CD4-positive, alpha-beta T cell (primary cell): ENCODE measurements at regions not wholly inside any gene's neighbourhood (a gene's known extent, or its start where the extent isn't known, plus 50 kb on each side); places are given as distances from the start of the nearest gene placed in this dataset.
"Not testable (repeated sequence)": the region's sequence is repeated elsewhere in the genome, so short reads cannot be mapped to it uniquely, and the experiment has no call there.

Source experiments
- ATAC-seq: fragments of 200-7000 bp; cut with Tn5 transposase; one replicate; pipeline ENCODE4 v1.10.0; 2022; ENCODE audit warnings: mild to moderate bottlenecking; ENCODE audit not compliant: poor library complexity
- CTCF ChIA-PET: fragments of 350-600 bp; sonication (Branson Sonifier 250); formaldehyde crosslinking; loops from one replicate; lab custom pipeline; 2021; ENCODE audit warnings: antibody characterized with exemption, inconsistent platforms; lab: Charles Lee
- POLR2A ChIA-PET: fragments of 350-600 bp; sonication (Branson Sonifier 250); formaldehyde crosslinking; loops from one replicate; lab custom pipeline; 2021; ENCODE audit warnings: antibody characterized with exemption, inconsistent platforms; lab: Charles Lee
- DNase-seq, 14 experiments: peaks; one replicate each; pipeline ENCODE4 v3.0.0-alpha.2; 2013 to 2020; ENCODE audit warnings: mixed read lengths in 2 of 14
- H3K27ac ChIP-seq, 2 donors: one replicate each; pipeline versions ENCODE4 v1.5.1 to v1.7.0; 2013; ENCODE audit warnings: low read length in 2 of 2, low read depth in 1 of 2, mild to moderate bottlenecking in 1 of 2
- H3K27me3 ChIP-seq, 2 experiments: 1 replicate in 1 of 2; 2 replicates in 1 of 2; pipeline versions ENCODE4 v1.6.1 to v1.7.0; 2013; ENCODE audit warnings: low read length in 2 of 2, control low read depth in 1 of 2, mild to moderate bottlenecking in 1 of 2, moderate library complexity in 1 of 2; ENCODE audit not compliant: insufficient read depth in 2 of 2, control insufficient read depth in 1 of 2
- H3K36me3 ChIP-seq: one replicate; pipeline ENCODE4 v1.6.1; 2013; ENCODE audit warnings: low read length, control low read depth; ENCODE audit not compliant: insufficient read depth
- H3K4me1 ChIP-seq: one replicate; pipeline ENCODE4 v1.6.1; 2013; ENCODE audit warnings: low read length, control low read depth; ENCODE audit not compliant: insufficient read depth
- H3K4me3 ChIP-seq: one replicate; pipeline ENCODE4 v1.5.1; 2013; ENCODE audit warnings: mild to moderate bottlenecking, low read length, moderate library complexity
- H3K9me3 ChIP-seq, 2 experiments: 1 replicate in 1 of 2; 2 replicates in 1 of 2; pipeline versions ENCODE4 v1.6.1 to v1.7.0; 2013; ENCODE audit warnings: low read length in 2 of 2, mild to moderate bottlenecking in 2 of 2, control low read depth in 1 of 2, moderate library complexity in 1 of 2; ENCODE audit not compliant: control insufficient read depth in 1 of 2, insufficient read depth in 1 of 2
- H3K27ac Mint-ChIP-seq: one replicate; pipeline ENCODE4 v1.8.0; 2020; ENCODE audit warnings: mixed read lengths
- H3K27me3 Mint-ChIP-seq: one replicate; pipeline ENCODE4 v1.8.0; 2021; ENCODE audit warnings: mixed read lengths
- H3K36me3 Mint-ChIP-seq: one replicate; pipeline ENCODE4 v1.8.0; 2021; ENCODE audit warnings: low read depth, mixed read lengths
- H3K4me1 Mint-ChIP-seq: one replicate; pipeline ENCODE4 v1.8.0; 2021; ENCODE audit warnings: low read depth, mixed read lengths
- H3K4me3 Mint-ChIP-seq: one replicate; pipeline ENCODE4 v1.8.0; 2020; ENCODE audit warnings: mild to moderate bottlenecking, mixed read lengths
- H3K9me3 Mint-ChIP-seq: one replicate; pipeline ENCODE4 v1.8.0; 2020; ENCODE audit warnings: mixed read lengths
- intact Hi-C, 2 experiments: fragments of 100-400 bp; cut with DNase I in 1 of 2; cut with micrococcal nuclease in 1 of 2; formaldehyde crosslinking; loops; one replicate each; pipeline versions ENCODE4 v1.15.1 to v1.9.0; 2023 to 2025; cut with DNase I, micrococcal nuclease
- TF ChIP-seq, protein P1 (sequence below): fragments of 200-600 bp; IDR thresholded peaks from one replicate; pipeline ENCODE4 v1.8.0; 2022; ENCODE audit warnings: antibody characterized with exemption, mild to moderate bottlenecking

- H3K27ac Mint-ChIP-seq: no peak overlapping the region
- H3K4me1 Mint-ChIP-seq: no peaks in the 10 kb centered on the region
- intact Hi-C loops: no loop called here
- peaks cover 13% of the 10 kb centered on the region for H3K27me3 Mint-ChIP-seq
- ATAC-seq: no peak
- POLR2A ChIA-PET: no interaction called here
- peaks cover 0 to 8% of the 10 kb centered on the region in 2 experiments for H3K9me3 ChIP-seq
- no peak overlapping the region for H3K27ac ChIP-seq
- no peak overlapping the region for H3K4me3 Mint-ChIP-seq
- H3K27me3 ChIP-seq: no peaks in the 10 kb centered on the region
- H3K4me1 ChIP-seq: no peaks in the 10 kb centered on the region
- H3K36me3 ChIP-seq: no peaks in the 10 kb centered on the region
- no peak overlapping the region for H3K4me3 ChIP-seq
- CTCF ChIA-PET: no interaction called here
- peaks cover 3% of the 10 kb centered on the region for H3K9me3 Mint-ChIP-seq
- TF ChIP-seq, protein P1, sequence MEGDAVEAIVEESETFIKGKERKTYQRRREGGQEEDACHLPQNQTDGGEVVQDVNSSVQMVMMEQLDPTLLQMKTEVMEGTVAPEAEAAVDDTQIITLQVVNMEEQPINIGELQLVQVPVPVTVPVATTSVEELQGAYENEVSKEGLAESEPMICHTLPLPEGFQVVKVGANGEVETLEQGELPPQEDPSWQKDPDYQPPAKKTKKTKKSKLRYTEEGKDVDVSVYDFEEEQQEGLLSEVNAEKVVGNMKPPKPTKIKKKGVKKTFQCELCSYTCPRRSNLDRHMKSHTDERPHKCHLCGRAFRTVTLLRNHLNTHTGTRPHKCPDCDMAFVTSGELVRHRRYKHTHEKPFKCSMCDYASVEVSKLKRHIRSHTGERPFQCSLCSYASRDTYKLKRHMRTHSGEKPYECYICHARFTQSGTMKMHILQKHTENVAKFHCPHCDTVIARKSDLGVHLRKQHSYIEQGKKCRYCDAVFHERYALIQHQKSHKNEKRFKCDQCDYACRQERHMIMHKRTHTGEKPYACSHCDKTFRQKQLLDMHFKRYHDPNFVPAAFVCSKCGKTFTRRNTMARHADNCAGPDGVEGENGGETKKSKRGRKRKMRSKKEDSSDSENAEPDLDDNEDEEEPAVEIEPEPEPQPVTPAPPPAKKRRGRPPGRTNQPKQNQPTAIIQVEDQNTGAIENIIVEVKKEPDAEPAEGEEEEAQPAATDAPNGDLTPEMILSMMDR: no peak
- DNase-seq: no peak
- no peaks in the 10 kb centered on the region for H3K36me3 Mint-ChIP-seq
Observed at GRCh38 chr15:25993506-25993905, 130.4 kb upstream of the ATP10A start.

DNA sequence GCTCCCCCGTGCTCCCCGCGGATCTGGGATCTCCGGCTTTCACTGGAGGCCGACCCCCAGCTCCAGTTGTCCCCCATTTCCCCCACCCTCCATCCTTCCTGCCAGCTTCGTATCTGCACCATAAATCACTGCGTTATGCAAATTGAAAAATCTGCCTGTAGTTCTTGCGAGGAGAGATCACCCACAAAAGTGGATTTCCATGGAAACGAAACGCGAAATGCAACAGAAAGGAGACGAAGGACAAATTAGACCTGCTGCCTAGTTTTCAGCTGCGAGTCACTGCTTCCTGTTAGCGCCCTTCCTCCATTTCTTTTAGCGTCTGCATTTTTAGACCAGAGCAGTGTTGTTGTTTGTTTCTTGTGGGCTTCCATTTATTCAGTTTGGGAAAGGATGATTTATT, 127.1 kb upstream of the ATP10A start:
- Mint-ChIP-seq H3K4me3 (no peak overlapping the region), H3K36me3 (no peaks in the 10 kb centered on the region), H3K27ac (no peak overlapping the region), H3K27me3 (peaks cover 6% of the 10 kb centered on the region), H3K4me1 (no peaks in the 10 kb centered on the region), H3K9me3 (no peaks in the 10 kb centered on the region)
- Histone ChIP-seq H3K27ac (no peak overlapping the region), H3K9me3 (peaks cover 0 to 8% of the 10 kb centered on the region in 2 experiments), H3K36me3 (no peaks in the 10 kb centered on the region), H3K27me3 (no peaks in the 10 kb centered on the region), H3K4me3 (no peak overlapping the region), H3K4me1 (no peaks in the 10 kb centered on the region)
- TF ChIP-seq, protein P1: no peak
- CTCF ChIA-PET: no interaction called here
- ATAC-seq: no peak
- intact Hi-C loops: no loop called here
- no peak for DNase-seq
- POLR2A ChIA-PET: no interaction called here

DNA sequence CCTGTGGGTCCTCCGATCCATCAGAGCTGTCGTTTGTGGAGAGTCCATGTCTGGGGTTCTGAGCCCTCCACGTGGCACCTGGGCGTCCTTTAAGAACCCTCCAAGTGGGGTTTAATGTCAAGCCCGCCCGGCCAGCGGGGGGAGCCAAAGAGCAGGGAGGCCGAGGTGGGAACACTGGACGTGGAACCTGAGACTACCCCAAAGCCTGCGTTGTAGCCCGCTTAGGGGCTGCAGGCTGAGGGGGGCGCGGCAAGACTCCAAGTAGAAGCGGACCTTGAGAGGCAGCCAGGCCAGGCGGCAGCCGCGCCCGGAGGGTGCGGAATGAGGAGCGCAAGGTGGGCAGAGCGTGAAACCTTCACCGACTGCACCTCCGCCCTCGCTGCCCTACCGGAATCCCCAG, 126.2 kb upstream of the ATP10A start:
- no peaks in the 10 kb centered on the region for H3K27me3 ChIP-seq
- no peaks in the 10 kb centered on the region for H3K4me1 ChIP-seq
- ATAC-seq: no peak
- Mint-ChIP-seq H3K4me1 (no peaks in the 10 kb centered on the region), H3K27ac (no peak overlapping the region), H3K27me3 (peaks cover 15% of the 10 kb centered on the region), H3K4me3 (no peak overlapping the region), H3K9me3 (no peaks in the 10 kb centered on the region), H3K36me3 (no peaks in the 10 kb centered on the region)
- H3K36me3 ChIP-seq: no peaks in the 10 kb centered on the region
- ChIA-PET POLR2A (no interaction called here), CTCF (no interaction called here)
- H3K4me3 ChIP-seq: no peak overlapping the region
- intact Hi-C loops: no loop called here
- peak in 1 of 14 experiments; percentile 7 for DNase-seq
- H3K27ac ChIP-seq: no peak overlapping the region
- H3K9me3 ChIP-seq: peaks cover 0 to 8% of the 10 kb centered on the region in 2 experiments
- TF ChIP-seq, protein P1: no peak

DNA sequence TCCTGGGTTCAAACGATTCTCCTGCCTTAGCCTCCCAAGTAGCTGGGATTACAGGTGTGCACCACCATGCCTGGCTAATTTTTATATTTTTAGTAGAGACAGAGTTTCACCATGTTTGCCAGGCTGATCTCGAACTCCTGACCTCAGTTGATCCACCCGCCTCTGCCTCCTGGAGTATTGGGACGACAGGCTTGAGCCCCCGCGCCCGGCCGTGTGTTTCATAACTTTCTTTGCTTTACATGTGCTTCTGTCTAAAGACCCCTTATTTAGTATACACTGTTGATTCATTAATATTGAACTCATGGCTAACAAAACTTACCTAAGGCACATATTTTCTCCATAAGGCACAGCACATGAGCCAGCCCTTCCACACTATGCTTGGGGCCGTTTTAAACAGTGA, 125.6 kb upstream of the ATP10A start:
- H3K9me3 Mint-ChIP-seq, H3K27ac ChIP-seq, intact Hi-C loops, ATAC-seq, H3K36me3 ChIP-seq, H3K4me3 Mint-ChIP-seq, CTCF ChIA-PET, H3K9me3 ChIP-seq, H3K4me3 ChIP-seq, H3K4me1 ChIP-seq, H3K27ac Mint-ChIP-seq, H3K4me1 Mint-ChIP-seq, DNase-seq, POLR2A ChIA-PET, H3K36me3 Mint-ChIP-seq, H3K27me3 ChIP-seq: not testable (repeated sequence)
- H3K27me3 Mint-ChIP-seq: peaks cover 15% of the 10 kb centered on the region
